Transverse colon (tissue), 3 donors: ENCODE measurements at regions not wholly inside any gene's neighbourhood (a gene's known extent, or its start where the extent isn't known, plus 50 kb on each side); places are given as distances from the start of the nearest gene placed in this dataset.

Source experiments
- POLR2A ChIP-seq: fragments of 450-650 bp; IDR thresholded peaks from one replicate; pipeline ENCODE4 v1.6.1; 2016; ENCODE audit warnings: antibody characterized with exemption, mild to moderate bottlenecking, moderate library complexity
- TF ChIP-seq, protein P1 (sequence below), 5 experiments: fragments of 200-600 bp in 3 of 5; fragments of 450-650 bp in 2 of 5; sonication (generic) in 3 of 5; IDR thresholded peaks; 1 replicate in 2 of 5; 2 replicates in 3 of 5; pipeline ENCODE4 v1.5.1; 2016 to 2017; ENCODE audit warnings: antibody characterized with exemption in 5 of 5, inconsistent platforms in 3 of 5, mild to moderate bottlenecking in 2 of 5, moderate library complexity in 1 of 5

GRCh38 chr2:157990173-157990572, 111.5 kb upstream of the UPP2 start:
- TF ChIP-seq, protein P1, sequence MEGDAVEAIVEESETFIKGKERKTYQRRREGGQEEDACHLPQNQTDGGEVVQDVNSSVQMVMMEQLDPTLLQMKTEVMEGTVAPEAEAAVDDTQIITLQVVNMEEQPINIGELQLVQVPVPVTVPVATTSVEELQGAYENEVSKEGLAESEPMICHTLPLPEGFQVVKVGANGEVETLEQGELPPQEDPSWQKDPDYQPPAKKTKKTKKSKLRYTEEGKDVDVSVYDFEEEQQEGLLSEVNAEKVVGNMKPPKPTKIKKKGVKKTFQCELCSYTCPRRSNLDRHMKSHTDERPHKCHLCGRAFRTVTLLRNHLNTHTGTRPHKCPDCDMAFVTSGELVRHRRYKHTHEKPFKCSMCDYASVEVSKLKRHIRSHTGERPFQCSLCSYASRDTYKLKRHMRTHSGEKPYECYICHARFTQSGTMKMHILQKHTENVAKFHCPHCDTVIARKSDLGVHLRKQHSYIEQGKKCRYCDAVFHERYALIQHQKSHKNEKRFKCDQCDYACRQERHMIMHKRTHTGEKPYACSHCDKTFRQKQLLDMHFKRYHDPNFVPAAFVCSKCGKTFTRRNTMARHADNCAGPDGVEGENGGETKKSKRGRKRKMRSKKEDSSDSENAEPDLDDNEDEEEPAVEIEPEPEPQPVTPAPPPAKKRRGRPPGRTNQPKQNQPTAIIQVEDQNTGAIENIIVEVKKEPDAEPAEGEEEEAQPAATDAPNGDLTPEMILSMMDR (IDR thresholded peaks at IDR 0.05) = no peak
- TF ChIP-seq POLR2A = no peak
